ENCODE measurements at regions not wholly inside any gene's neighbourhood (a gene's known extent, or its start where the extent isn't known, plus 50 kb on each side); places are given as distances from the start of the nearest gene placed in this dataset.

GRCh38 chr6:19312241-19312978, 524.8 kb upstream of the ID4 start:
- TF ChIP-seq CTCF (IDR thresholded peaks at IDR 0.05) = no peak

GRCh38 chr6:19317431-19317986, 519.7 kb upstream of the ID4 start:
- no peak for TF ChIP-seq CTCF (IDR thresholded peaks at IDR 0.05)

- no peak for TF ChIP-seq CTCF (IDR thresholded peaks at IDR 0.05)
Measured at GRCh38 chr6:19319005-19319404, 518.2 kb upstream of the ID4 start.

GRCh38 chr6:19320111-19320581, 517.0 kb upstream of the ID4 start:
- TF ChIP-seq CTCF (IDR thresholded peaks at IDR 0.05) = no peak

- no peak for TF ChIP-seq CTCF (IDR thresholded peaks at IDR 0.05)
Measured at GRCh38 chr6:19322691-19323485, 514.3 kb upstream of the ID4 start.

GRCh38 chr6:19324376-19324775, 512.8 kb upstream of the ID4 start:
- TF ChIP-seq CTCF (IDR thresholded peaks at IDR 0.05) = no peak

- TF ChIP-seq CTCF (IDR thresholded peaks at IDR 0.05) = no peak
Measured at GRCh38 chr6:19325335-19325789, 511.8 kb upstream of the ID4 start.
